H1 (cell line): ENCODE measurements at regions not wholly inside any gene's neighbourhood (a gene's known extent, or its start where the extent isn't known, plus 50 kb on each side); places are given as distances from the start of the nearest gene placed in this dataset.

ENCODE experiments used
- CTCF ChIA-PET: fragments of 300-600 bp; sonication (Branson Sonifier 250); formaldehyde crosslinking; loops from one replicate; lab custom pipeline; 2021; ENCODE audit not compliant: partially characterized antibody; lab: Charles Lee
- POLR2A ChIA-PET: fragments of 300-600 bp; sonication (Branson Sonifier 250); formaldehyde crosslinking; loops from one replicate; lab custom pipeline; 2021; ENCODE audit warnings: inconsistent platforms; ENCODE audit not compliant: partially characterized antibody; lab: Charles Lee
- DNase-seq, 2 experiments: peaks; one replicate each; pipeline versions ENCODE4 v3.0.0 to v3.0.0-alpha.2; 2010 to 2022; ENCODE audit warnings: low spot score in 2 of 2, low read depth in 1 of 2, mixed read lengths in 1 of 2
- FAIRE-seq: peaks from 2 replicates; lab custom pipeline; 2011; peaks lifted over from hg19 to GRCh38; lab: Jason Lieb, UNC
- H2AFZ ChIP-seq: 2 replicates; pipeline ENCODE4 v1.8.1; 2012; ENCODE audit warnings: low read length, inconsistent platforms
- H2AK5ac ChIP-seq: 2 replicates; pipeline ENCODE4 v1.6.1; 2013; ENCODE audit warnings: low read depth, low read length
- H2BK120ac ChIP-seq: replicated peaks from 2 replicates; pipeline ENCODE3; 2013; ENCODE audit warnings: low read depth, low read length, inconsistent platforms
- H2BK12ac ChIP-seq: 2 replicates; pipeline ENCODE4 v1.6.1; 2013; ENCODE audit warnings: low read depth, low read length
- H2BK15ac ChIP-seq: 2 replicates; pipeline ENCODE4 v1.6.1; 2013; ENCODE audit warnings: low read length
- H2BK20ac ChIP-seq: 2 replicates; pipeline ENCODE4 v1.6.1; 2013; ENCODE audit warnings: low read length
- H2BK5ac ChIP-seq: 2 replicates; pipeline ENCODE4 v1.6.1; 2013; ENCODE audit warnings: low read depth, low read length
- H3K14ac ChIP-seq: 2 replicates; pipeline ENCODE4 v1.6.1; 2013; ENCODE audit warnings: inconsistent platforms; ENCODE audit not compliant: insufficient read length
- H3K18ac ChIP-seq: 2 replicates; pipeline ENCODE4 v1.6.1; 2013; ENCODE audit warnings: low read length; ENCODE audit errors: extremely low read depth
- H3K23ac ChIP-seq: 2 replicates; pipeline ENCODE4 v1.6.1; 2013; ENCODE audit warnings: inconsistent platforms; ENCODE audit not compliant: insufficient read length
- H3K23me2 ChIP-seq: 2 replicates; pipeline ENCODE4 v1.6.1; 2013; ENCODE audit warnings: low read depth, low read length
- H3K27ac ChIP-seq: 2 replicates; pipeline ENCODE4 v1.6.1; 2011; ENCODE audit warnings: low read depth, low read length, inconsistent platforms
- H3K27me3 ChIP-seq, 4 experiments: replicated peaks in 1 of 4; 1 replicate in 1 of 4; 2 replicates in 3 of 4; pipeline versions ENCODE4 v1.6.1 to v1.8.1; 2011 to 2013; ENCODE audit warnings: low read length in 3 of 4, mild to moderate bottlenecking in 3 of 4, inconsistent platforms in 2 of 4, mixed read lengths in 2 of 4, moderate library complexity in 1 of 4; ENCODE audit not compliant: control insufficient read depth in 3 of 4, insufficient read depth in 3 of 4; ENCODE audit errors: extremely low read depth in 1 of 4
- H3K36me3 ChIP-seq, 4 experiments: 2 replicates each; pipeline versions ENCODE4 v1.6.1 to v1.8.1; 2011 to 2013; ENCODE audit warnings: mild to moderate bottlenecking in 4 of 4, low read length in 3 of 4, moderate library complexity in 2 of 4, control low read depth in 1 of 4, inconsistent platforms in 1 of 4; ENCODE audit not compliant: insufficient read depth in 4 of 4, control insufficient read depth in 2 of 4
- H3K4ac ChIP-seq: replicated peaks from 2 replicates; pipeline ENCODE3; 2013; ENCODE audit warnings: low read length, low read depth, mixed read lengths, inconsistent platforms; ENCODE audit not compliant: insufficient read length
- H3K4me1 ChIP-seq, 4 experiments: replicated peaks in 1 of 4; 1 replicate in 1 of 4; 2 replicates in 3 of 4; pipeline versions ENCODE4 v1.6.1 to v1.8.1; 2011 to 2013; ENCODE audit warnings: low read length in 3 of 4, inconsistent platforms in 2 of 4, mixed read lengths in 1 of 4; ENCODE audit not compliant: insufficient read depth in 4 of 4, control insufficient read depth in 3 of 4
- H3K4me2 ChIP-seq, 2 experiments: 2 replicates each; pipeline versions ENCODE4 v1.6.1 to v1.8.1; 2011 to 2013; ENCODE audit warnings: low read depth in 2 of 2, low read length in 2 of 2, control low read depth in 1 of 2, inconsistent platforms in 1 of 2, mild to moderate bottlenecking in 1 of 2; ENCODE audit not compliant: insufficient read depth in 1 of 2
- H3K4me3 ChIP-seq, 4 experiments: fragments of 200-600, 300-600 bp in 1 of 4; sonication (generic), shearing (Covaris generic), sonication (Bioruptor Twin) in 1 of 4; 2 replicates each; pipeline versions ENCODE4 v1.5.1 to v1.8.1; 2011 to 2016; ENCODE audit warnings: low read length in 4 of 4, low read depth in 3 of 4, control low read depth in 2 of 4, inconsistent platforms in 2 of 4, mild to moderate bottlenecking in 2 of 4, mixed read lengths in 1 of 4, moderate library complexity in 1 of 4; ENCODE audit not compliant: insufficient read depth in 2 of 4; ENCODE audit errors: extremely low read depth in 1 of 4
- H3K56ac ChIP-seq: replicated peaks from 2 replicates; pipeline ENCODE3; 2013; ENCODE audit warnings: low read depth, mild to moderate bottlenecking, mixed read lengths, low read length, inconsistent platforms; ENCODE audit not compliant: insufficient read length
- H3K79me1 ChIP-seq: 2 replicates; pipeline ENCODE4 v1.6.1; 2013; ENCODE audit warnings: low read depth, low read length, control low read depth
- H3K79me2 ChIP-seq, 2 experiments: 2 replicates each; pipeline versions ENCODE4 v1.6.1 to v1.8.1; 2012 to 2013; ENCODE audit warnings: low read length in 2 of 2, mild to moderate bottlenecking in 2 of 2, inconsistent platforms in 1 of 2; ENCODE audit not compliant: insufficient read depth in 2 of 2, control insufficient read depth in 1 of 2
- H3K9ac ChIP-seq, 4 experiments: replicated peaks in 1 of 4; 1 replicate in 1 of 4; 2 replicates in 3 of 4; pipeline versions ENCODE4 v1.6.1 to v1.8.1; 2011 to 2013; ENCODE audit warnings: low read depth in 3 of 4, low read length in 3 of 4, control low read depth in 2 of 4, mild to moderate bottlenecking in 2 of 4, moderate library complexity in 2 of 4, inconsistent platforms in 1 of 4; ENCODE audit errors: extremely low read depth in 1 of 4
- H3K9me3 ChIP-seq, 2 experiments: 2 replicates each; pipeline versions ENCODE4 v1.6.1 to v1.8.1; 2012 to 2013; ENCODE audit warnings: mild to moderate bottlenecking in 2 of 2, moderate library complexity in 2 of 2, control low read depth in 1 of 2, inconsistent platforms in 1 of 2, low read depth in 1 of 2, low read length in 1 of 2, mixed read lengths in 1 of 2; ENCODE audit not compliant: insufficient read depth in 2 of 2
- H4K20me1 ChIP-seq, 2 experiments: replicated peaks in 1 of 2; 2 replicates each; pipeline versions ENCODE3 to v1.8.1; 2011 to 2013; ENCODE audit warnings: inconsistent platforms in 2 of 2, low read length in 2 of 2, mild to moderate bottlenecking in 1 of 2; ENCODE audit not compliant: insufficient read depth in 2 of 2, control insufficient read depth in 1 of 2
- H4K5ac ChIP-seq: 2 replicates; pipeline ENCODE4 v1.6.1; 2013; ENCODE audit warnings: low read length, low read depth, mixed read lengths, inconsistent platforms; ENCODE audit not compliant: insufficient read length
- H4K8ac ChIP-seq: 2 replicates; pipeline ENCODE4 v1.8.0; 2013; ENCODE audit warnings: mild to moderate bottlenecking, moderate library complexity, low read length, inconsistent platforms; ENCODE audit not compliant: insufficient read depth; ENCODE audit errors: extremely low read depth
- H4K91ac ChIP-seq: replicated peaks from 2 replicates; pipeline ENCODE3; 2013; ENCODE audit warnings: low read length, mixed read lengths, inconsistent platforms; ENCODE audit not compliant: insufficient read length
- CBX5 ChIP-seq: fragments of 300-800, 300-1000 bp; sonication (generic); IDR thresholded peaks from 2 replicates; pipeline ENCODE4 v1.7.1; 2016; ENCODE audit warnings: antibody characterized with exemption, low read length, low read depth
- CBX8 ChIP-seq: fragments of 300-800, 300-1000 bp; sonication (generic); IDR thresholded peaks from 2 replicates; pipeline ENCODE4 v1.7.1; 2016; ENCODE audit warnings: low read depth, low read length, borderline replicate concordance
- CEBPB ChIP-seq: IDR thresholded peaks from 2 replicates; pipeline ENCODE4 v1.6.1; 2012; ENCODE audit warnings: low read depth, low read length
- CHD2 ChIP-seq: IDR thresholded peaks from 2 replicates; pipeline ENCODE4 v1.6.1; 2012; ENCODE audit warnings: low read length, improper control_type of control experiment
- CREB1 ChIP-seq: IDR thresholded peaks from 2 replicates; pipeline ENCODE4 v1.6.1; 2012; ENCODE audit warnings: inconsistent platforms
- CTBP2 ChIP-seq: IDR thresholded peaks from 2 replicates; pipeline ENCODE4 v1.7.0; 2011; ENCODE audit warnings: borderline replicate concordance, mild to moderate bottlenecking, moderate library complexity, mixed read lengths, low read length; ENCODE audit not compliant: insufficient read depth, insufficient read length
- E2F6 ChIP-seq: IDR thresholded peaks from 2 replicates; pipeline ENCODE4 v1.6.1; 2012; ENCODE audit warnings: inconsistent platforms
- HDAC6 ChIP-seq: IDR thresholded peaks from one replicate; pipeline ENCODE4 v1.7.1; 2012; ENCODE audit warnings: low read depth, mild to moderate bottlenecking, inconsistent platforms, low read length, moderate library complexity
- RAD21 ChIP-seq, 2 experiments: IDR thresholded peaks in 1 of 2; conservative IDR thresholded peaks in 1 of 2; 2 replicates each; pipeline ENCODE4 v1.6.1; 2011; ENCODE audit warnings: low read depth in 2 of 2, low read length in 2 of 2, improper control_type of control experiment in 1 of 2, inconsistent platforms in 1 of 2, mild to moderate bottlenecking in 1 of 2, moderate library complexity in 1 of 2
- TAF7 ChIP-seq: optimal IDR thresholded peaks from 2 replicates; pipeline ENCODE3; 2011; ENCODE audit warnings: low read depth, mild to moderate bottlenecking, inconsistent platforms, low read length, moderate library complexity, borderline replicate concordance
- TBP ChIP-seq: IDR thresholded peaks from 2 replicates; pipeline ENCODE4 v1.6.1; 2011; ENCODE audit warnings: low read depth, low read length, improper control_type of control experiment
- WGBS, 2 experiments: shearing (Covaris generic) in 1 of 2; methylation state at CpG; one replicate each; pipeline versions ENCODE4 v1.1.6 to v1.1.7; 2013 to 2015; ENCODE audit warnings: low lambda C conversion rate in 2 of 2, mixed read lengths in 2 of 2, inconsistent platforms in 1 of 2, low coverage in 1 of 2, missing lambda C conversion rate in 1 of 2; ENCODE audit not compliant: insufficient replicate concordance in 2 of 2, insufficient coverage in 1 of 2, insufficient read length in 1 of 2; ENCODE audit errors: extremely low coverage in 1 of 2, missing lambda C conversion rate in 1 of 2; 5-methylcytosine and 5-hydroxymethylcytosine counted together
- TF ChIP-seq, protein P1 (sequence below): IDR thresholded peaks from 2 replicates; pipeline ENCODE4 v1.6.1; 2011; ENCODE audit warnings: low read depth, mild to moderate bottlenecking, low read length; ENCODE audit not compliant: insufficient read depth

GRCh38 chr6:112935402-112936078, 588.4 kb downstream of the RFPL4B start:
- Histone ChIP-seq H3K9me3 (no peaks in the 10 kb centered on the region), H2BK15ac (no peak overlapping the region), H3K4ac (no peak overlapping the region), H4K20me1 (no peaks in the 10 kb centered on the region), H3K4me3 (no peak overlapping the region), H3K14ac (no peak overlapping the region), H2BK20ac (0 out of 2 replicates have a peak overlapping the region, but pooled peaks have one; percentile 37), H3K18ac (no peak overlapping the region), H4K5ac (no peak overlapping the region), H3K79me1 (no peaks in the 10 kb centered on the region), H2BK12ac (no peak overlapping the region), H4K91ac (no peak overlapping the region), H2BK120ac (no peak overlapping the region), H2BK5ac (no peak overlapping the region), H2AFZ (no peak overlapping the region), H3K23ac (no peak overlapping the region), H3K79me2 (no peaks in the 10 kb centered on the region), H2AK5ac (no peak overlapping the region), H3K56ac (no peak overlapping the region), H3K4me2 (no peak overlapping the region), H3K4me1 (no peaks in the 10 kb centered on the region; a peak in 3 of 7 replicates), H3K27ac (no peak overlapping the region), H3K27me3 (peaks cover 0 to 1% (median 0%) of the 10 kb centered on the region in 4 experiments; a peak in 1 of 7 replicates), H3K23me2 (no peaks in the 10 kb centered on the region), H3K9ac (no peak overlapping the region), H4K8ac (no peak overlapping the region), H3K36me3 (no peaks in the 10 kb centered on the region)
- DNase-seq: no peak
- ChIA-PET POLR2A (no interaction called here), CTCF (interaction anchor here (0.6 to 1.2 kb wide), 2 partner anchors 56 to 666 kb away, joined by 3 to 4 read pairs; no protein-coding TSS in a partner anchor)
- 82% methylated on average over 2 of the region's 2 CpGs; no CpG with 5 or more reads in 1 of the 2 experiments for WGBS, 2 experiments
- FAIRE-seq: no peak
- TF ChIP-seq CHD2 (no peak), RAD21 (IDR thresholded peaks at IDR 0.05 in 1 of 2, conservative IDR thresholded peaks at IDR 0.05 in 1 of 2; ENCODE audit: low read depth in 2 of 2, low read length in 2 of 2) (no peak), CREB1 (no peak), E2F6 (no peak), CBX5 (no peak), TBP (no peak), CEBPB (no peak), CTBP2 (no peak), HDAC6 (no peak), TAF7 (no peak), CBX8 (no peak)
- TF ChIP-seq, protein P1, sequence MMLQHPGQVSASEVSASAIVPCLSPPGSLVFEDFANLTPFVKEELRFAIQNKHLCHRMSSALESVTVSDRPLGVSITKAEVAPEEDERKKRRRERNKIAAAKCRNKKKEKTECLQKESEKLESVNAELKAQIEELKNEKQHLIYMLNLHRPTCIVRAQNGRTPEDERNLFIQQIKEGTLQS: no peak
